ENCODE measurements at regions not wholly inside any gene's neighbourhood (a gene's known extent, or its start where the extent isn't known, plus 50 kb on each side); places are given as distances from the start of the nearest gene placed in this dataset.
"Not testable (repeated sequence)": the region's sequence is repeated elsewhere in the genome, so short reads cannot be mapped to it uniquely, and the experiment has no call there.

GRCh38 chr6:74438395-74438794 is 742.4 kb downstream of the CD109 start:
- DNase-seq (ENCODE audit: low read depth in 2 of 2), result not testable (repeated sequence)

GRCh38 chr6:74434171-74434570 is 738.2 kb downstream of the CD109 start:
- DNase-seq (ENCODE audit: low read depth in 2 of 2), result no peak

- no peak for DNase-seq (ENCODE audit: low read depth in 2 of 2)
Observed at GRCh38 chr6:74431873-74432580, 736.0 kb downstream of the CD109 start.

GRCh38 chr6:74420221-74420620 is 724.2 kb downstream of the CD109 start:
- no peak for DNase-seq (ENCODE audit: low read depth in 2 of 2)

GRCh38 chr6:74415056-74415455 is 719.1 kb downstream of the CD109 start:
- no peak for DNase-seq (ENCODE audit: low read depth in 2 of 2)

GRCh38 chr6:74410630-74411029 is 714.6 kb downstream of the CD109 start:
- DNase-seq (ENCODE audit: low read depth in 2 of 2), result no peak

- DNase-seq (ENCODE audit: low read depth in 2 of 2), result peak in 1 of 2 donors; percentile 49
Observed at GRCh38 chr6:74409447-74409846, 713.4 kb downstream of the CD109 start.

- DNase-seq (ENCODE audit: low read depth in 2 of 2), result peak in 1 of 2 donors; percentile 5
Observed at GRCh38 chr6:74408844-74409243, 712.8 kb downstream of the CD109 start.

GRCh38 chr6:74404366-74404765 is 708.4 kb downstream of the CD109 start:
- no peak for DNase-seq (ENCODE audit: low read depth in 2 of 2)

- DNase-seq (ENCODE audit: low read depth in 2 of 2), result no peak
Observed at GRCh38 chr6:74402781-74403180, 706.8 kb downstream of the CD109 start.

- not testable (repeated sequence) for DNase-seq (ENCODE audit: low read depth in 2 of 2)
Observed at GRCh38 chr6:74378437-74378836, 682.4 kb downstream of the CD109 start.

GRCh38 chr6:74369556-74369993 is 673.6 kb downstream of the CD109 start:
- DNase-seq (ENCODE audit: low read depth in 2 of 2), result peak; percentile 14 to 21

- no peak for DNase-seq (ENCODE audit: low read depth in 2 of 2)
Observed at GRCh38 chr6:74368746-74369145, 672.7 kb downstream of the CD109 start.

GRCh38 chr6:74366634-74367033 is 670.6 kb downstream of the CD109 start:
- DNase-seq (ENCODE audit: low read depth in 2 of 2), result no peak

GRCh38 chr6:74362391-74362790 is 666.4 kb downstream of the CD109 start:
- no peak for DNase-seq (ENCODE audit: low read depth in 2 of 2)

- no peak for DNase-seq (ENCODE audit: low read depth in 2 of 2)
Observed at GRCh38 chr6:74357321-74357720, 661.3 kb downstream of the CD109 start.

GRCh38 chr6:74356391-74356790 is 660.4 kb downstream of the CD109 start:
- DNase-seq (ENCODE audit: low read depth in 2 of 2), result peak in 1 of 2 donors; percentile 48

- peak; percentile 36 to 68 for DNase-seq (ENCODE audit: low read depth in 2 of 2)
Observed at GRCh38 chr6:74346936-74347535, 651.0 kb downstream of the CD109 start.

GRCh38 chr6:74343804-74344203 is 647.8 kb downstream of the CD109 start:
- DNase-seq (ENCODE audit: low read depth in 2 of 2), result peak in 1 of 2 donors; percentile 17

- not testable (repeated sequence) for DNase-seq (ENCODE audit: low read depth in 2 of 2)
Observed at GRCh38 chr6:74343321-74343720, 647.3 kb downstream of the CD109 start.

GRCh38 chr6:74334722-74335121 is 638.7 kb downstream of the CD109 start:
- DNase-seq (ENCODE audit: low read depth in 2 of 2), result no peak

- DNase-seq (ENCODE audit: low read depth in 2 of 2), result no peak
Observed at GRCh38 chr6:74333406-74333805, 637.4 kb downstream of the CD109 start.

- no peak for DNase-seq (ENCODE audit: low read depth in 2 of 2)
Observed at GRCh38 chr6:74320715-74321114, 624.7 kb downstream of the CD109 start.
